K562 (cell line): ENCODE measurements at regions not wholly inside any gene's neighbourhood (a gene's known extent, or its start where the extent isn't known, plus 50 kb on each side); places are given as distances from the start of the nearest gene placed in this dataset.

Experiments
- ATAC-seq: fragments of 200-7000 bp; cut with Tn5 transposase; 3 replicates; pipeline ENCODE4 v1.9.1; 2020; ENCODE audit warnings: moderate library complexity
- BruUV-seq: library from RNA; stranded (reverse); fragments of 400-500 nt; replicated peaks from 2 replicates; lab custom pipeline; 2021; lab: Mats Ljungman, UMichigan
- CTCF ChIA-PET: fragments of 300-600 bp; formaldehyde crosslinking; extraction: SDS; loops from one replicate; lab custom pipeline; 2021; ENCODE audit warnings: low intra/inter-chr PET ratio; lab: Yijun Ruan, JAX
- POLR2A ChIA-PET: fragments of 300-600, 350-650 bp; sonication (Branson Sonifier 250); formaldehyde crosslinking; extraction: SDS; loops from one replicate; lab custom pipeline; 2021; ENCODE audit warnings: antibody characterized with exemption, inconsistent platforms; lab: Yijun Ruan, JAX
- DNase-seq, 4 experiments: peaks; one replicate each; pipeline versions ENCODE4 v3.0.0 to v3.0.0-alpha.2; 2011 to 2018; ENCODE audit warnings: low spot score in 3 of 4, mixed read lengths in 3 of 4; ENCODE audit errors: extremely low read depth in 1 of 4
- FAIRE-seq: peaks from 2 replicates; lab custom pipeline; 2011; peaks lifted over from hg19 to GRCh38; lab: Jason Lieb, UNC
- H2AFZ ChIP-seq: 2 replicates; pipeline ENCODE4 v1.6.0; 2011; ENCODE audit warnings: low read depth, low read length, control low read depth, inconsistent platforms
- H3K27ac ChIP-seq: fragments of 200-600 bp; 3 replicates; pipeline ENCODE4 v1.8.0; 2011; ENCODE audit warnings: low read depth, mild to moderate bottlenecking, control low read depth, inconsistent platforms, low read length, moderate library complexity, mixed read lengths; ENCODE audit errors: extremely low read depth
- H3K27me3 ChIP-seq, 2 experiments: fragments of 300-600 bp in 1 of 2; 2 replicates in 1 of 2; 3 replicates in 1 of 2; pipeline versions ENCODE4 v1.6.0 to v1.8.0; 2011; ENCODE audit warnings: inconsistent platforms in 2 of 2, low read length in 2 of 2, mild to moderate bottlenecking in 1 of 2, mixed read lengths in 1 of 2, moderate library complexity in 1 of 2; ENCODE audit not compliant: control insufficient read depth in 2 of 2, insufficient read depth in 2 of 2
- H3K36me3 ChIP-seq: fragments of 300-600 bp; 3 replicates; pipeline ENCODE4 v1.8.0; 2011; ENCODE audit warnings: mild to moderate bottlenecking, low read length, inconsistent platforms; ENCODE audit not compliant: control insufficient read depth, insufficient read depth
- H3K4me1 ChIP-seq, 2 experiments: fragments of 200-600 bp in 1 of 2; replicated peaks in 1 of 2; 2 replicates in 1 of 2; 3 replicates in 1 of 2; pipeline versions ENCODE4 v1.5.1 to v1.8.0; 2011; ENCODE audit warnings: inconsistent platforms in 2 of 2, low read length in 2 of 2, mild to moderate bottlenecking in 1 of 2, mixed read lengths in 1 of 2, moderate library complexity in 1 of 2; ENCODE audit not compliant: control insufficient read depth in 2 of 2, insufficient read depth in 2 of 2
- H3K4me2 ChIP-seq: 2 replicates; pipeline ENCODE4 v1.6.1; 2011; ENCODE audit warnings: low read length, control low read depth, inconsistent platforms, mixed read lengths; ENCODE audit not compliant: insufficient read depth
- H3K4me3 ChIP-seq: fragments of 200-600 bp; sonication (generic), shearing (Covaris generic); 2 replicates; pipeline ENCODE4 v1.5.1; 2016; ENCODE audit warnings: control low read depth, inconsistent platforms
- H3K79me2 ChIP-seq: fragments of 200-600 bp; 3 replicates; pipeline ENCODE4 v1.8.0; 2011; ENCODE audit warnings: low read length, inconsistent platforms; ENCODE audit not compliant: control insufficient read depth, insufficient read depth
- H3K9ac ChIP-seq, 2 experiments: 2 replicates each; pipeline versions ENCODE4 v1.6.0 to v1.6.1; 2011; ENCODE audit warnings: low read depth in 2 of 2, low read length in 2 of 2, control low read depth in 1 of 2, inconsistent platforms in 1 of 2, mild to moderate bottlenecking in 1 of 2, mixed read lengths in 1 of 2; ENCODE audit not compliant: insufficient read depth in 1 of 2
- H3K9me1 ChIP-seq: one replicate; pipeline ENCODE4 v1.6.0; 2011; ENCODE audit warnings: inconsistent platforms, mild to moderate bottlenecking, low read length, moderate library complexity; ENCODE audit not compliant: control insufficient read depth, insufficient read depth
- H3K9me3 ChIP-seq: replicated peaks from 2 replicates; pipeline ENCODE4 v1.5.1; 2011; ENCODE audit warnings: low read depth, low read length, inconsistent platforms; ENCODE audit not compliant: control insufficient read depth, insufficient read depth
- H4K20me1 ChIP-seq: replicated peaks from 2 replicates; pipeline ENCODE4 v1.6.1; 2011; ENCODE audit warnings: low read length, inconsistent platforms, mixed read lengths; ENCODE audit not compliant: control insufficient read depth, insufficient read depth
- CBX5 ChIP-seq: IDR thresholded peaks from 2 replicates; pipeline ENCODE4 v1.6.1; 2014; ENCODE audit warnings: low read depth, borderline replicate concordance
- GATAD2B ChIP-seq: fragments of 450-650 bp; IDR thresholded peaks from 2 replicates; pipeline ENCODE4 v1.6.1; 2017; ENCODE audit warnings: mild to moderate bottlenecking, borderline replicate concordance
- TEAD4 ChIP-seq, 2 experiments: sonication (generic) in 1 of 2; formaldehyde crosslinking in 1 of 2; IDR thresholded peaks; 2 replicates each; pipeline versions ENCODE4 v1.6.1 to v1.8.0; 2012 to 2022; ENCODE audit warnings: borderline replicate concordance in 1 of 2, inconsistent platforms in 1 of 2, low read length in 1 of 2, mild to moderate bottlenecking in 1 of 2, missing genetic modification reagents in 1 of 2
- ZKSCAN8 ChIP-seq: fragments of 200-800 bp; sonication (Bioruptor generic); IDR thresholded peaks from 2 replicates; pipeline ENCODE4 v1.6.1; 2016; ENCODE audit warnings: missing genetic modification characterization, missing compliant biosample characterization
- ZNF124 ChIP-seq: sonication (generic); formaldehyde crosslinking; IDR thresholded peaks from 2 replicates; pipeline ENCODE4 v1.8.1; 2022; ENCODE audit warnings: missing genetic modification reagents
- ZNF212 ChIP-seq: fragments of 450-650 bp; formaldehyde crosslinking; IDR thresholded peaks from 2 replicates; pipeline ENCODE4 v1.4.0; 2020; ENCODE audit warnings: mild to moderate bottlenecking
- WGBS: fragments of 100-300 bp; shearing (Covaris generic); methylation state at CpG from one replicate; pipeline ENCODE4 v1.1.6; 2016; ENCODE audit warnings: low coverage, mixed read lengths; ENCODE audit not compliant: insufficient coverage; ENCODE audit errors: missing lambda C conversion rate; 5-methylcytosine and 5-hydroxymethylcytosine counted together
- in situ Hi-C: fragments of 300-500 bp; cut with MboI; formaldehyde crosslinking; loops from 4 replicates; pipeline ENCODE4 v1.15.0; 2018; ENCODE audit warnings: inconsistent platforms, mixed read lengths
- intact Hi-C: fragments of 100-400 bp; cut with micrococcal nuclease; formaldehyde crosslinking; loops from 2 replicates; pipeline ENCODE4 v1.14.2; 2022
- TF ChIP-seq, protein P1 (sequence below): IDR thresholded peaks from 3 replicates; pipeline ENCODE4 v1.6.1; 2011; ENCODE audit warnings: borderline replicate concordance, mild to moderate bottlenecking, moderate library complexity; ENCODE audit not compliant: insufficient read length; ENCODE audit errors: extremely low read depth
- TF ChIP-seq, protein P2 (sequence below): fragments of 250-450 bp; sonication (Bioruptor Pico); IDR thresholded peaks from 2 replicates; pipeline ENCODE4 v1.8.0; 2022; ENCODE audit warnings: moderate library complexity, mild to moderate bottlenecking, inconsistent platforms
- TF ChIP-seq, protein P3 (sequence below): fragments of 450-650 bp; formaldehyde crosslinking; IDR thresholded peaks from 2 replicates; pipeline ENCODE4 v1.4.0; 2020; ENCODE audit warnings: mild to moderate bottlenecking

DNA sequence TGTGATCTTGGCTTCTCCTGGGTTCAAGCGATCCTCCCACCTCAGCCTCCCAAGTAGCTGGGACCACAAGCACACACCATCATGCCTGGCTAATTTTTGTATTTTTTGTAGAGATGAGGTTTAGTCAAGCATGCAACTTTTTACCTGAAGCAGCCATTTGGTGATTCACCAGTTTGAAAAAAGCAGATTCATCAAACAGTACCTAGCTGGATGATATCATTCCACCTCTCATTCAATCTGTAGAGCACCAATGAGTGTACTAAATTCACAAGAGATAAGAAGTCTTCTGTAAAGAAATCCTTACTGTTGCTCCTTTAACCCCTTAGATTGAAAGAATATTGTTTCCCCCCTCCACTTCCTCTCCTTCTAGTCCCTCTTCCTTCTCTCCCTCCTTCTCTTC, 261.1 kb upstream of the RFC3 start:
- H3K27me3 ChIP-seq, result no peaks in the 10 kb centered on the region
- ChIA-PET POLR2A (no interaction called here), CTCF (no interaction called here)
- no peak for FAIRE-seq
- H3K36me3 ChIP-seq, result no peaks in the 10 kb centered on the region
- H3K4me1 ChIP-seq, result no peaks in the 10 kb centered on the region
- no peak for ATAC-seq
- no peak for TF ChIP-seq ZNF212 (CRISPR knock-in tag)
- intact Hi-C loops, result no loop called here
- no peaks in the 10 kb centered on the region for H4K20me1 ChIP-seq
- 0% methylated on average over 1 of the region's 1 CpG for WGBS
- H3K9ac ChIP-seq, result no peak overlapping the region
- no TSS peak for BruUV-seq
- H3K4me3 ChIP-seq, result no peak overlapping the region
- DNase-seq, result no peak
- H2AFZ ChIP-seq, result no peak overlapping the region
- no peak overlapping the region for H3K4me2 ChIP-seq
- H3K9me3 ChIP-seq, result no peaks in the 10 kb centered on the region
- in situ Hi-C loops, result no loop called here
- no peaks in the 10 kb centered on the region for H3K79me2 ChIP-seq
- no peak overlapping the region for H3K27ac ChIP-seq
- no peaks in the 10 kb centered on the region for H3K9me1 ChIP-seq

DNA sequence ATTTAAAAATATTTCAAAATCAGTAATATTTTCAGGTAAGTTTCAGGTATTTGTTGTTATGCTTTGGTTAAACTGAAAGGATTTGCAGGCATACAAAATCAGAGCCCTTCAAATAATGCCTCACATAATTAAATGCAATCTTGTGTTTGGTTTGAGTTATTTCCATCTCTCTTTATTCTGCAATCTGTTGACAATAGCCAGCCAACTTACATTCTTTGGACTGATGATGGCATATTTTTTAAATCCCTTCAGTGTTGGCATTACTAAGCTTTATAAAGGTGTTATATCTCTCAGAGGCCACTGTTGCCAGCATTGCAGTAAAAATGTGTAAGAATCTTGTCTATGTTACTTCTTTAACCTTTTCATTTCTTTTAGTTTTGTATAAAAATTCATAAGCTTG, 257.2 kb upstream of the RFC3 start:
- H3K27me3 ChIP-seq, result no peaks in the 10 kb centered on the region
- no TSS peak for BruUV-seq
- intact Hi-C loops, result no loop called here
- H3K27ac ChIP-seq, result no peak overlapping the region
- CTCF ChIA-PET, result no interaction called here
- H3K79me2 ChIP-seq, result no peaks in the 10 kb centered on the region
- no peaks in the 10 kb centered on the region for H3K4me1 ChIP-seq
- H3K36me3 ChIP-seq, result no peaks in the 10 kb centered on the region
- H3K9me1 ChIP-seq, result no peaks in the 10 kb centered on the region
- H3K4me3 ChIP-seq, result no peak overlapping the region
- no peak for DNase-seq
- H3K9me3 ChIP-seq, result no peaks in the 10 kb centered on the region
- H3K4me2 ChIP-seq, result no peak overlapping the region
- FAIRE-seq, result no peak
- POLR2A ChIA-PET, result no interaction called here
- no peak overlapping the region for H3K9ac ChIP-seq
- in situ Hi-C loops, result no loop called here
- H4K20me1 ChIP-seq, result no peaks in the 10 kb centered on the region
- H2AFZ ChIP-seq, result no peak overlapping the region
- no peak for ATAC-seq
- TF ChIP-seq, protein P1, sequence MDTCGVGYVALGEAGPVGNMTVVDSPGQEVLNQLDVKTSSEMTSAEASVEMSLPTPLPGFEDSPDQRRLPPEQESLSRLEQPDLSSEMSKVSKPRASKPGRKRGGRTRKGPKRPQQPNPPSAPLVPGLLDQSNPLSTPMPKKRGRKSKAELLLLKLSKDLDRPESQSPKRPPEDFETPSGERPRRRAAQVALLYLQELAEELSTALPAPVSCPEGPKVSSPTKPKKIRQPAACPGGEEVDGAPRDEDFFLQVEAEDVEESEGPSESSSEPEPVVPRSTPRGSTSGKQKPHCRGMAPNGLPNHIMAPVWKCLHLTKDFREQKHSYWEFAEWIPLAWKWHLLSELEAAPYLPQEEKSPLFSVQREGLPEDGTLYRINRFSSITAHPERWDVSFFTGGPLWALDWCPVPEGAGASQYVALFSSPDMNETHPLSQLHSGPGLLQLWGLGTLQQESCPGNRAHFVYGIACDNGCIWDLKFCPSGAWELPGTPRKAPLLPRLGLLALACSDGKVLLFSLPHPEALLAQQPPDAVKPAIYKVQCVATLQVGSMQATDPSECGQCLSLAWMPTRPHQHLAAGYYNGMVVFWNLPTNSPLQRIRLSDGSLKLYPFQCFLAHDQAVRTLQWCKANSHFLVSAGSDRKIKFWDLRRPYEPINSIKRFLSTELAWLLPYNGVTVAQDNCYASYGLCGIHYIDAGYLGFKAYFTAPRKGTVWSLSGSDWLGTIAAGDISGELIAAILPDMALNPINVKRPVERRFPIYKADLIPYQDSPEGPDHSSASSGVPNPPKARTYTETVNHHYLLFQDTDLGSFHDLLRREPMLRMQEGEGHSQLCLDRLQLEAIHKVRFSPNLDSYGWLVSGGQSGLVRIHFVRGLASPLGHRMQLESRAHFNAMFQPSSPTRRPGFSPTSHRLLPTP, result no peak
- no peak for TF ChIP-seq ZNF124 (CRISPR knock-in tag)
- TF ChIP-seq, protein P2, sequence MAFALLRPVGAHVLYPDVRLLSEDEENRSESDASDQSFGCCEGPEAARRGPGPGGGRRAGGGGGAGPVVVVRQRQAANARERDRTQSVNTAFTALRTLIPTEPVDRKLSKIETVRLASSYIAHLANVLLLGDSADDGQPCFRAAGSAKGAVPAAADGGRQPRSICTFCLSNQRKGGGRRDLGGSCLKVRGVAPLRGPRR, result no peak
- TF ChIP-seq CBX5, result no peak
- no peak for TF ChIP-seq TEAD4 (IDR thresholded peaks at IDR 0.05; ENCODE audit: low read length)
- no peak for TF ChIP-seq TEAD4 (CRISPR knock-in tag; IDR thresholded peaks at IDR 0.05; ENCODE audit: borderline replicate concordance)
- no peak for TF ChIP-seq GATAD2B
- no peak for TF ChIP-seq ZKSCAN8 (CRISPR knock-in tag)
- TF ChIP-seq, protein P3, sequence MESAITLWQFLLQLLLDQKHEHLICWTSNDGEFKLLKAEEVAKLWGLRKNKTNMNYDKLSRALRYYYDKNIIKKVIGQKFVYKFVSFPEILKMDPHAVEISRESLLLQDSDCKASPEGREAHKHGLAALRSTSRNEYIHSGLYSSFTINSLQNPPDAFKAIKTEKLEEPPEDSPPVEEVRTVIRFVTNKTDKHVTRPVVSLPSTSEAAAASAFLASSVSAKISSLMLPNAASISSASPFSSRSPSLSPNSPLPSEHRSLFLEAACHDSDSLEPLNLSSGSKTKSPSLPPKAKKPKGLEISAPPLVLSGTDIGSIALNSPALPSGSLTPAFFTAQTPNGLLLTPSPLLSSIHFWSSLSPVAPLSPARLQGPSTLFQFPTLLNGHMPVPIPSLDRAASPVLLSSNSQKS (CRISPR knock-in tag), result no peak
